ENCODE measurements at regions not wholly inside any gene's neighbourhood (a gene's known extent, or its start where the extent isn't known, plus 50 kb on each side); places are given as distances from the start of the nearest gene placed in this dataset.

DNA sequence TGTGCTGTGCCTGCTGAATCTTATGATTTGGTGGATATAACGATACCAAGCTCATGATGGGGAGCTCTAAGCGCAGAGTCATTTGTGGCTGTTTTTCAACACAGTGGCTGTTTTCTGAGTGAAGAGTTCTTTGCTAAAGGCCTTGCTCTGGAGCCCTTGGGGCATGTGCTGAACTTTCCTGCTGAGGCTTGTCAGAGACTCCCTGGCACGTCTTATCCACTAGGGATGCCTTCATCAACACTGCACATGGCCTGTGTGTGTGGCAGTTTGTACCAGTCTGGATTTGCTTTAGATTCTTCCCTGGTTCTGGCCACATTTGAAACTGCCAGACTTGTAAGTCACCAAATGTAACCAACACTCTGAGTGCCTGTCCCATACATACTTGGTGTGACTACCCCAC is 188.2 kb downstream of the DMRT2 start:
- Histone ChIP-seq H2AFZ (ENCODE audit: low read depth, low read length) (no peak overlapping the region), H3K9me1 (replicated peaks; ENCODE audit: control insufficient read depth, extremely low read depth, insufficient read depth, low read length) (no peaks in the 10 kb centered on the region), H4K20me1 (replicated peaks; ENCODE audit: control insufficient read depth, extremely low read depth, insufficient read depth, low read length) (no peaks in the 10 kb centered on the region), H3K4me1 (ENCODE audit: control insufficient read depth, extremely low read depth, insufficient read depth, low read length) (no peaks in the 10 kb centered on the region), H3K4me3 (replicated peaks in 1 of 3; ENCODE audit: insufficient read depth in 1 of 3, low read depth in 1 of 3, low read length in 3 of 3) (no peak overlapping the region), H3K4me2 (ENCODE audit: insufficient read depth, low read length) (no peak overlapping the region), H3K9ac (replicated peaks; ENCODE audit: extremely low read depth, insufficient read depth, low read length) (no peak overlapping the region), H3K27ac (ENCODE audit: insufficient read depth, low read depth, low read length) (no peak overlapping the region), H3K27me3 (ENCODE audit: control insufficient read depth in 2 of 2, insufficient read depth in 2 of 2, low read length in 2 of 2) (no peaks in the 10 kb centered on the region), H3K9me3 (replicated peaks; ENCODE audit: control insufficient read depth, insufficient read depth, low read length) (peaks cover 7% of the 10 kb centered on the region), H3K36me3 (ENCODE audit: control insufficient read depth in 2 of 2, extremely low read depth in 1 of 2, insufficient read depth in 2 of 2, low read length in 2 of 2) (no peaks in the 10 kb centered on the region), H3K79me2 (ENCODE audit: control insufficient read depth, insufficient read depth, low read length) (no peaks in the 10 kb centered on the region)
- TF ChIP-seq MYC (IDR thresholded peaks at IDR 0.05; ENCODE audit: low read depth, low read length) (no peak), POLR2AphosphoS5 (IDR thresholded peaks at IDR 0.05; ENCODE audit: insufficient read depth, low read depth, low read length) (no peak), EZH2 (IDR thresholded peaks at IDR 0.05; ENCODE audit: borderline replicate concordance, low read depth, low read length, severe bottlenecking) (no peak), JUN (IDR thresholded peaks at IDR 0.05; ENCODE audit: borderline replicate concordance, insufficient read depth, insufficient read length, low read depth) (no peak)
- no TSS peak for BruUV-seq (replicated peaks)
- DNase-seq (ENCODE audit: low read depth, low spot score): no peak
- ChIA-PET POLR2A (no interaction called here), CTCF (no interaction called here)
- no peak for FAIRE-seq
- dilution Hi-C loops (cut with MboI; ENCODE audit: extremely low pct_ligation_motif_present, low sequenced_read_pairs): no loop called here
- intact Hi-C loops (cut with micrococcal nuclease): no loop called here

DNA sequence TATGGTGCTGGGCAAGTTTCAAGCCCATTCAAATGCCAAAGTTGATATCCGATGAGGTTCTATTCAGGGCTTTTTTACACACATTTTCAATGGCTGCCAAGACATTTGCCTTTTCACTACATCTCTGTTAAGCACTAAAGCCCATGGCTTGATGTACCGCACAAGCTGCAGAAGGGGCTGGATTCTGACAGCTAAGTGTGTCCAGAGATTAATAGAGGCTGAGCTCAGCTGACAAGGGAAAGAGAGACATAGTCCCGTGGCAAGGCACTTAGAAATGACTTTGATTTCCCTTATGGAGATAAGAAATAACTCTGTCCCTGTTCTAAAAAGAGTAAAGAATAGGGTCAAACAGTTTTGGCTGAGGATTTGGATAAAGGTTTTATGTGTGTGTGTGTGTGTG is 198.6 kb downstream of the DMRT2 start:
- Histone ChIP-seq H3K9ac (replicated peaks; ENCODE audit: extremely low read depth, insufficient read depth, low read length) (no peak overlapping the region), H3K79me2 (ENCODE audit: control insufficient read depth, insufficient read depth, low read length) (no peaks in the 10 kb centered on the region), H3K4me3 (replicated peaks in 1 of 3; ENCODE audit: insufficient read depth in 1 of 3, low read depth in 1 of 3, low read length in 3 of 3) (no peak overlapping the region), H3K27me3 (ENCODE audit: control insufficient read depth in 2 of 2, insufficient read depth in 2 of 2, low read length in 2 of 2) (no peaks in the 10 kb centered on the region), H4K20me1 (replicated peaks; ENCODE audit: control insufficient read depth, extremely low read depth, insufficient read depth, low read length) (no peaks in the 10 kb centered on the region), H2AFZ (ENCODE audit: low read depth, low read length) (no peak overlapping the region), H3K9me3 (replicated peaks; ENCODE audit: control insufficient read depth, insufficient read depth, low read length) (peaks cover 3% of the 10 kb centered on the region), H3K27ac (ENCODE audit: insufficient read depth, low read depth, low read length) (no peak overlapping the region), H3K4me1 (ENCODE audit: control insufficient read depth, extremely low read depth, insufficient read depth, low read length) (no peaks in the 10 kb centered on the region), H3K4me2 (ENCODE audit: insufficient read depth, low read length) (no peak overlapping the region), H3K9me1 (replicated peaks; ENCODE audit: control insufficient read depth, extremely low read depth, insufficient read depth, low read length) (no peaks in the 10 kb centered on the region), H3K36me3 (ENCODE audit: control insufficient read depth in 2 of 2, extremely low read depth in 1 of 2, insufficient read depth in 2 of 2, low read length in 2 of 2) (no peaks in the 10 kb centered on the region)
- CTCF ChIA-PET: no interaction called here
- dilution Hi-C loops (cut with MboI; ENCODE audit: extremely low pct_ligation_motif_present, low sequenced_read_pairs): no loop called here
- TF ChIP-seq GATA2 (IDR thresholded peaks at IDR 0.05; ENCODE audit: insufficient read depth, insufficient read length, low read depth, low read length): no peak
- TF ChIP-seq POLR2AphosphoS5 (IDR thresholded peaks at IDR 0.05; ENCODE audit: insufficient read depth, low read depth, low read length): no peak
- TF ChIP-seq, protein P1, sequence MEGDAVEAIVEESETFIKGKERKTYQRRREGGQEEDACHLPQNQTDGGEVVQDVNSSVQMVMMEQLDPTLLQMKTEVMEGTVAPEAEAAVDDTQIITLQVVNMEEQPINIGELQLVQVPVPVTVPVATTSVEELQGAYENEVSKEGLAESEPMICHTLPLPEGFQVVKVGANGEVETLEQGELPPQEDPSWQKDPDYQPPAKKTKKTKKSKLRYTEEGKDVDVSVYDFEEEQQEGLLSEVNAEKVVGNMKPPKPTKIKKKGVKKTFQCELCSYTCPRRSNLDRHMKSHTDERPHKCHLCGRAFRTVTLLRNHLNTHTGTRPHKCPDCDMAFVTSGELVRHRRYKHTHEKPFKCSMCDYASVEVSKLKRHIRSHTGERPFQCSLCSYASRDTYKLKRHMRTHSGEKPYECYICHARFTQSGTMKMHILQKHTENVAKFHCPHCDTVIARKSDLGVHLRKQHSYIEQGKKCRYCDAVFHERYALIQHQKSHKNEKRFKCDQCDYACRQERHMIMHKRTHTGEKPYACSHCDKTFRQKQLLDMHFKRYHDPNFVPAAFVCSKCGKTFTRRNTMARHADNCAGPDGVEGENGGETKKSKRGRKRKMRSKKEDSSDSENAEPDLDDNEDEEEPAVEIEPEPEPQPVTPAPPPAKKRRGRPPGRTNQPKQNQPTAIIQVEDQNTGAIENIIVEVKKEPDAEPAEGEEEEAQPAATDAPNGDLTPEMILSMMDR (IDR thresholded peaks at IDR 0.05; ENCODE audit: extremely low read depth in 1 of 2, insufficient read depth in 1 of 2, low read depth in 1 of 2, low read length in 2 of 2): no peak
- no peak for TF ChIP-seq FOS (IDR thresholded peaks at IDR 0.05; ENCODE audit: borderline replicate concordance, insufficient read depth, low read length)
- no peak for TF ChIP-seq MYC (IDR thresholded peaks at IDR 0.05; ENCODE audit: low read depth, low read length)
- no peak for TF ChIP-seq EZH2 (IDR thresholded peaks at IDR 0.05; ENCODE audit: borderline replicate concordance, low read depth, low read length, severe bottlenecking)
- TF ChIP-seq JUN (IDR thresholded peaks at IDR 0.05; ENCODE audit: borderline replicate concordance, insufficient read depth, insufficient read length, low read depth): no peak
- TF ChIP-seq POLR2A (IDR thresholded peaks at IDR 0.05; ENCODE audit: low read depth, low read length): no peak
- TF ChIP-seq, protein P2, sequence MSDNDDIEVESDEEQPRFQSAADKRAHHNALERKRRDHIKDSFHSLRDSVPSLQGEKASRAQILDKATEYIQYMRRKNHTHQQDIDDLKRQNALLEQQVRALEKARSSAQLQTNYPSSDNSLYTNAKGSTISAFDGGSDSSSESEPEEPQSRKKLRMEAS (IDR thresholded peaks at IDR 0.05; ENCODE audit: insufficient read depth, insufficient read length): no peak
- BruUV-seq (replicated peaks): no TSS peak
- POLR2A ChIA-PET: no interaction called here
- no peak for FAIRE-seq
- intact Hi-C loops (cut with micrococcal nuclease): no loop called here
- DNase-seq (ENCODE audit: low read depth, low spot score): no peak

All from endothelial cell of umbilical vein (primary cell).